ENCODE measurements at regions not wholly inside any gene's neighbourhood (a gene's known extent, or its start where the extent isn't known, plus 50 kb on each side); places are given as distances from the start of the nearest gene placed in this dataset.

DNA sequence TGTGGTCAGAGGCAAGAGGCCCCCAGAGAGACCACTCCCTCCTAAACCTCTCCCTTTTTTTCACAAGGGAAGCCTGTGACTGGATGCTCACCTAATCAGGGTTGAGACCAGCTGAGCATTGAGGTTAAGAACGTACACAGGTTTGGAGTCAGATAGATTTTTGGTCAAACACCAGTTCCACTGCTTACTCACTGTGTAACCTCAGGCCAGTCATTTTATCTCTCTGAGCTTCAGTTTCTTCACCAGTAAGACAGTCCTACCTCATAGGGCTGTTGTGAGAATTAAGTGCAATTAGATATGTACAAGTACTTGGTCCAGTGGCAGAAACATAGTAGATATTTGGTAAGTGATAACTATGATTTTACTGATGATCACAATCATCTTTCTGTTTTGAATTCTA is 256.8 kb downstream of the CDK5RAP2 start:
- TF ChIP-seq GATA2 (IDR thresholded peaks at IDR 0.05; ENCODE audit: low read depth, low read length) (no peak), GATA3 (IDR thresholded peaks at IDR 0.05; ENCODE audit: low read depth, low read length) (no peak)

Data from SH-SY5Y (cell line).